ENCODE measurements at regions not wholly inside any gene's neighbourhood (a gene's known extent, or its start where the extent isn't known, plus 50 kb on each side); places are given as distances from the start of the nearest gene placed in this dataset.

- TF ChIP-seq CTCF (IDR thresholded peaks at IDR 0.05): no peak
- TF ChIP-seq EZH2phosphoT487 (IDR thresholded peaks at IDR 0.05): no peak
Observed at GRCh38 chr1:82777240-82777639, 976.5 kb downstream of the ADGRL2 start.
